Prostate gland (tissue), 2 donors: ENCODE measurements at regions not wholly inside any gene's neighbourhood (a gene's known extent, or its start where the extent isn't known, plus 50 kb on each side); places are given as distances from the start of the nearest gene placed in this dataset.

Source experiments
- DNase-seq: peaks from one replicate; pipeline ENCODE4 v3.0.0-alpha.2; 2019; ENCODE audit warnings: low spot score
- H3K27ac ChIP-seq, 2 donors: fragments of 200-600 bp; sonication (generic); 2 replicates each; pipeline ENCODE4 v1.5.1; 2017 to 2019
- H3K27me3 ChIP-seq: fragments of 200-600 bp; sonication (generic); replicated peaks from 2 replicates; pipeline ENCODE4 v1.5.1; 2019; ENCODE audit not compliant: insufficient read depth
- H3K36me3 ChIP-seq, 2 donors: fragments of 200-600 bp; sonication (generic); 1 replicate in 1 of 2; 2 replicates in 1 of 2; pipeline versions ENCODE4 v1.5.1 to v1.8.1; 2017 to 2019
- H3K4me1 ChIP-seq: fragments of 200-600 bp; sonication (generic); replicated peaks from 2 replicates; pipeline ENCODE4 v1.5.1; 2019
- H3K4me3 ChIP-seq, 2 donors: fragments of 200-600 bp; sonication (generic); 2 replicates each; pipeline ENCODE4 v1.5.1; 2017 to 2019
- H3K9me3 ChIP-seq: fragments of 200-600 bp; sonication (generic); 2 replicates; pipeline ENCODE4 v1.5.1; 2017
- CTCF ChIP-seq, 4 experiments: fragments of 200-600 bp in 2 of 4; fragments of 450-650 bp in 2 of 4; sonication (generic) in 2 of 4; IDR thresholded peaks; 1 replicate in 3 of 4; 2 replicates in 1 of 4; pipeline ENCODE4 v1.5.1; 2016 to 2019; ENCODE audit warnings: antibody characterized with exemption in 4 of 4, mild to moderate bottlenecking in 2 of 4, moderate library complexity in 2 of 4
- POLR2A ChIP-seq: fragments of 450-650 bp; IDR thresholded peaks from one replicate; pipeline ENCODE4 v1.6.1; 2016; ENCODE audit warnings: antibody characterized with exemption, mild to moderate bottlenecking
- POLR2AphosphoS5 ChIP-seq: sonication (generic); formaldehyde crosslinking; IDR thresholded peaks from one replicate; pipeline ENCODE4 v1.6.1; 2017; ENCODE audit warnings: antibody characterized with exemption
- WGBS: methylation state at CpG from one replicate; pipeline ENCODE4 v1.1.5; 2018; 5-methylcytosine and 5-hydroxymethylcytosine counted together
- intact Hi-C: fragments of 100-400 bp; cut with DNase I; formaldehyde crosslinking; loops from one replicate; pipeline ENCODE4 v1.14.2; 2022

- no peak for DNase-seq
Observed at GRCh38 chr14:40796168-40796567, 810.5 kb upstream of the LRFN5 start.

GRCh38 chr14:40784860-40785259, 821.8 kb upstream of the LRFN5 start:
- Histone ChIP-seq H3K4me3 (no peak overlapping the region), H3K27me3 (no peaks in the 10 kb centered on the region), H3K27ac (no peak overlapping the region), H3K36me3 (no peaks in the 10 kb centered on the region), H3K4me1 (no peaks in the 10 kb centered on the region), H3K9me3 (no peaks in the 10 kb centered on the region)
- intact Hi-C loops, result no loop called here
- WGBS, result 91% methylated on average over 9 of the region's 9 CpGs
- no peak for DNase-seq
- no peak for TF ChIP-seq CTCF (IDR thresholded peaks at IDR 0.05)
- TF ChIP-seq POLR2A, result no peak
- TF ChIP-seq POLR2AphosphoS5, result no peak

More at GRCh38 chr14:40796168-40796567, 810.5 kb upstream of the LRFN5 start:
- WGBS, result 62% methylated on average over 1 of the region's 1 CpG
- TF ChIP-seq CTCF (IDR thresholded peaks at IDR 0.05), result no peak
- TF ChIP-seq POLR2A, result no peak
- no peaks in the 10 kb centered on the region for H3K27me3 ChIP-seq
- no peaks in the 10 kb centered on the region for H3K4me1 ChIP-seq
- no peaks in the 10 kb centered on the region for H3K9me3 ChIP-seq
- H3K27ac ChIP-seq, result no peak overlapping the region
- no peak overlapping the region for H3K4me3 ChIP-seq
- H3K36me3 ChIP-seq, result no peaks in the 10 kb centered on the region
- intact Hi-C loops, result no loop called here

GRCh38 chr14:40762685-40763084, 844.0 kb upstream of the LRFN5 start:
- WGBS, result 32% methylated on average over 1 of the region's 1 CpG
- no peak for DNase-seq

GRCh38 chr14:40762177-40762576, 844.5 kb upstream of the LRFN5 start:
- intact Hi-C loops, result no loop called here
- 85% methylated on average over 2 of the region's 2 CpGs for WGBS
- DNase-seq, result no peak

More at GRCh38 chr14:40762685-40763084, 844.0 kb upstream of the LRFN5 start:
- H3K4me3 ChIP-seq, result no peak overlapping the region
- intact Hi-C loops, result no loop called here
- no peaks in the 10 kb centered on the region for H3K4me1 ChIP-seq
- H3K36me3 ChIP-seq, result no peaks in the 10 kb centered on the region
- TF ChIP-seq POLR2AphosphoS5 (no peak), CTCF (IDR thresholded peaks at IDR 0.05) (no peak), POLR2A (no peak)
- no peaks in the 10 kb centered on the region for H3K9me3 ChIP-seq
- H3K27ac ChIP-seq, result no peak overlapping the region
- H3K27me3 ChIP-seq, result no peaks in the 10 kb centered on the region

GRCh38 chr14:40760704-40761103, 846.0 kb upstream of the LRFN5 start:
- DNase-seq, result no peak
- Histone ChIP-seq H3K27me3 (no peaks in the 10 kb centered on the region), H3K9me3 (no peaks in the 10 kb centered on the region), H3K36me3 (no peaks in the 10 kb centered on the region), H3K4me1 (no peaks in the 10 kb centered on the region), H3K27ac (no peak overlapping the region), H3K4me3 (no peak overlapping the region)
- TF ChIP-seq POLR2AphosphoS5, result no peak
- no peak for TF ChIP-seq POLR2A
- TF ChIP-seq CTCF (IDR thresholded peaks at IDR 0.05), result no peak
- intact Hi-C loops, result no loop called here

More at GRCh38 chr14:40762177-40762576, 844.5 kb upstream of the LRFN5 start:
- no peak for TF ChIP-seq POLR2AphosphoS5
- Histone ChIP-seq H3K9me3 (no peaks in the 10 kb centered on the region), H3K36me3 (no peaks in the 10 kb centered on the region), H3K4me1 (no peaks in the 10 kb centered on the region), H3K4me3 (no peak overlapping the region), H3K27ac (no peak overlapping the region), H3K27me3 (no peaks in the 10 kb centered on the region)
